ENCODE measurements at regions not wholly inside any gene's neighbourhood (a gene's known extent, or its start where the extent isn't known, plus 50 kb on each side); places are given as distances from the start of the nearest gene placed in this dataset.

DNA sequence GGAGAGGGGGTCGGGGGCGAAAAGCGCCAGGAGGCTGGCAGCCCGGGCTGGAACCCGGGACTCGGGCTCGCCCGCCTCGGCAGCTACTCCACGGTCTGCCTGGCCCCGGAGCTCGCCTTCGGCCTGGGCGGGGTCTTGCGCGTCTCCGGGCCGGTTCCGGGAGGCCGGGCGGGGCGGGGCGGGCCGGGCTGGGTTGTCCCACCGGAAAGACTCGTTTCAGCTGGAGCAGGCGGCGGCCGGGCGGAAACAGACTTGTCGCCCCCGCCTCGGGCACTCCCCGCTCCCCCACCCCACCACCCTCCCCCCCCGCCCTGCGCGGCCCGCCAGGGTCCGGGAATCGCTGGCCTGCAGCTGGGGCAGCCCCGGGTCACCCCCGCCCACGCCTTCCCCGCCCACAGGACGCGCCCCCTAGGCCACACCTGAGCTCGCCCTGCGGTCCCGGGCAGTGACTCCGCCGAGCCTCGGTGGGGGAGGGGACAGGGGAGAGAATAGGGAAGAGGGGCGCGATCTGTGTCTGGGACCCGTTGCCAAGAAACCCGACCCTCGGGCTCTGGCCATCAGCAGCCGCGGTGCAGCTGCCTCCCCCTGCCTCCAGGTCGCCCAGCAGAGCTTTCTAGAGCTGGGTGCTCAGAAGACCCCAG lies 109.4 kb downstream of the KCTD15 start:
- peak; percentile 15 for DNase-seq (ENCODE audit: extremely low read depth, insufficient read length)
- Histone ChIP-seq H3K27me3 (replicated peaks; ENCODE audit: control insufficient read depth, insufficient read depth, low read length) (peaks cover 1% of the 10 kb centered on the region), H3K36me3 (ENCODE audit: control insufficient read depth, insufficient read depth, low read length) (no peaks in the 10 kb centered on the region), H3K4me3 (replicated peaks; ENCODE audit: low read depth, low read length) (0 out of 2 replicates have a peak overlapping the region, but pooled peaks have one; percentile 2)
- TF ChIP-seq, protein P1, sequence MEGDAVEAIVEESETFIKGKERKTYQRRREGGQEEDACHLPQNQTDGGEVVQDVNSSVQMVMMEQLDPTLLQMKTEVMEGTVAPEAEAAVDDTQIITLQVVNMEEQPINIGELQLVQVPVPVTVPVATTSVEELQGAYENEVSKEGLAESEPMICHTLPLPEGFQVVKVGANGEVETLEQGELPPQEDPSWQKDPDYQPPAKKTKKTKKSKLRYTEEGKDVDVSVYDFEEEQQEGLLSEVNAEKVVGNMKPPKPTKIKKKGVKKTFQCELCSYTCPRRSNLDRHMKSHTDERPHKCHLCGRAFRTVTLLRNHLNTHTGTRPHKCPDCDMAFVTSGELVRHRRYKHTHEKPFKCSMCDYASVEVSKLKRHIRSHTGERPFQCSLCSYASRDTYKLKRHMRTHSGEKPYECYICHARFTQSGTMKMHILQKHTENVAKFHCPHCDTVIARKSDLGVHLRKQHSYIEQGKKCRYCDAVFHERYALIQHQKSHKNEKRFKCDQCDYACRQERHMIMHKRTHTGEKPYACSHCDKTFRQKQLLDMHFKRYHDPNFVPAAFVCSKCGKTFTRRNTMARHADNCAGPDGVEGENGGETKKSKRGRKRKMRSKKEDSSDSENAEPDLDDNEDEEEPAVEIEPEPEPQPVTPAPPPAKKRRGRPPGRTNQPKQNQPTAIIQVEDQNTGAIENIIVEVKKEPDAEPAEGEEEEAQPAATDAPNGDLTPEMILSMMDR (IDR thresholded peaks at IDR 0.05; ENCODE audit: insufficient read depth, low read length, poor library complexity, severe bottlenecking) = no peak

DNA sequence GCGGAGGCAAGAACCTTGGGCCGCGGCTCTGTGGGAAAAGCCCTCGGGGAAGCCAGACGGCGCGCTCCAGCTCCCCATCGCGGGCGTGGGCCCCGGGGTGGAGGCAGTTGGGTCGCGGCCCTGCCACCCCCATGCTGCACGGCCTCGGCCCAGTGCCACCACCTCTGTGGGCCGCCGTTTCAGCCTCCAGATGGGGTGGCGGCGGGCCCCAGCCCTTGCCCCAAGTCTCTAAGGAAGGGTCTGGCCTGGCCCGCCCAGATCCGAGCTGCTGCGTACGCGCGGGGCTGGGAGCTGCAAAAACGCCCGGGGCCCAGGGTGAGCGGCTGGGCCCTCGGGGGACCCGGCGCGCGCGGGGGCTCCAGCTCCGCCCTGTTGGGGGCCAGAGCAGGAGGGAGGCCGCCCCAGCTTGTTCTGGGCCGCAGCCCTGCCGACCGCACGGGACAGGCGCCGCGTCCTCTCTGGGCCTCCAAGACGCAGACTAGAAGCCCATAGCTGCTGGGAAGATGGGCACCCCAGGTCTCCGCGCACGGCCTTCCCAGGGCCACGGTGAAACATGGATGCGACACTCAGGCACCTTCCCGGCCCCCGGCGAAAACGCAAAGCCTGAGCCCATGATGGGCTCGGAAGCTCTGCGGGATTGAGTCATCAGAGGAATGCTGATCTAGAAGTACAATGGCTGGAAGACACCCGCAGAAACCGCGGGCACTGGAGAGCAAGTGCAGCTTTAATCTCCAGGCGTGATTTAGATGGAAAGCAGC lies 110.1 kb downstream of the KCTD15 start:
- no peak for DNase-seq (ENCODE audit: extremely low read depth, insufficient read length)
- peaks cover 1% of the 10 kb centered on the region for H3K27me3 ChIP-seq (replicated peaks; ENCODE audit: control insufficient read depth, insufficient read depth, low read length)
- H3K4me3 ChIP-seq (replicated peaks; ENCODE audit: low read depth, low read length) = no peak overlapping the region
- no peaks in the 10 kb centered on the region for H3K36me3 ChIP-seq (ENCODE audit: control insufficient read depth, insufficient read depth, low read length)
- TF ChIP-seq, protein P1 (IDR thresholded peaks at IDR 0.05; ENCODE audit: insufficient read depth, low read length, poor library complexity, severe bottlenecking) = no peak

DNA sequence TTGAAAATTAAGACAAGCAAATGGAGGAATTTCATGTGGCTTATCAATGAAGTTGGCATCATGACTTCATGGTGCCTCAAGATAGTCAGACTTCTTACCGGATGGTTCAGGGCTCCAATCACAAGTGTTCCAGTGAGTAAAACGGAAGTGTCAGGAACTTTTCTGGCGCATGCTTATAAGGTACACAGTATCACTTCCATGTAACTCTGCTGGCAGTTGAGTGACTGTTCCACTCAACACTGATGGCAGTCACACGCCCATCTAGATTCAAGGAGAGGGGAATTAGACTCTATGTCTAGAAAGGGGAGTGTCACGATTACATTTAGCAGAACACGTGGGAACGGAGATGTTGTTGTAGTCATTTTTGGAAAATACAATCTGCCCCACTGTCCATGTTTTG lies 114.3 kb downstream of the KCTD15 start:
- H3K27me3 ChIP-seq (replicated peaks; ENCODE audit: control insufficient read depth, insufficient read depth, low read length) = no peaks in the 10 kb centered on the region; the same call in none of the 2 replicates
- TF ChIP-seq, protein P1 (IDR thresholded peaks at IDR 0.05; ENCODE audit: insufficient read depth, low read length, poor library complexity, severe bottlenecking) = no peak
- no peaks in the 10 kb centered on the region for H3K36me3 ChIP-seq (ENCODE audit: control insufficient read depth, insufficient read depth, low read length)
- H3K4me3 ChIP-seq (replicated peaks; ENCODE audit: low read depth, low read length) = no peak overlapping the region
- DNase-seq (ENCODE audit: extremely low read depth, insufficient read length) = no peak

DNA sequence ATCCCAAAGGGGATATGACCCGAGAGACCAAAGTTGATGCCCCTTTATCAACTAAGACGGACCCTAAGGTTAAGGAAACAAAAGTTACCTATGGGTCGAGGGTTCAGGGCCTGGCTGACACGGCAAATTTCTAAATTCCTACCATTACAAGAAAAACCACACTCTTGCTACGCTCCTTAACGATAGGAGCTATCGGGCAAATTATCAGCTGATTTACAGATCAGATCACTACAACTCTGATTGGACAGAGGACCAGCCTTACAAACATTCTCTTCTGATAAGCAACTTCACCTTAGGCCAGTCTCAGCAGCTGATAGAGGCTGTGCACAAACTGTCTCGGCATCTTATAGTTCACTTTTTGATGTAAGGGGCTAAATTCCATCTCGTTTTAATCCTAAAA lies 117.9 kb downstream of the KCTD15 start:
- H3K4me3 ChIP-seq (replicated peaks; ENCODE audit: low read depth, low read length) = no peak overlapping the region
- TF ChIP-seq, protein P1 (IDR thresholded peaks at IDR 0.05; ENCODE audit: insufficient read depth, low read length, poor library complexity, severe bottlenecking) = no peak
- H3K27me3 ChIP-seq (replicated peaks; ENCODE audit: control insufficient read depth, insufficient read depth, low read length) = no peaks in the 10 kb centered on the region; the same call in 1 of the 2 replicates
- DNase-seq (ENCODE audit: extremely low read depth, insufficient read length) = no peak
- H3K36me3 ChIP-seq (ENCODE audit: control insufficient read depth, insufficient read depth, low read length) = no peaks in the 10 kb centered on the region

DNA sequence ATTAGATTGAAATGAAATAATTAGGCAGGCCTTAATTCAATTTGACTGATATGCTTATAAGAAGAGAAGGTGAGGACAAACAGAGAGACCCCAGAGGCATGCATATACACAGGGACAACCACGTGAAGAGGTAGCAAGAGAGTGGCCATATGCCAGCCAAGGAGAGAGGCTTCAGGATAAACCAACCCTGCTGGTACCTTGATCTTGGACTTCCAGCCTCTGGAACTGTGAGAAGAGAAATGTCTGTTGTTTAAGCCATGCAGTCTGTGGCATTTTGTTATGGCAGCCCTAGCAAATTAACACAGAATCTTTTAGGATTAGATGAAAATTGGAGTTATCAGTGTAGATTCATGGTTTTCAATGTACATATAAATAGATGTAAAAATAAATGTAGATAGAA lies 120.1 kb downstream of the KCTD15 start:
- Histone ChIP-seq H3K36me3 (ENCODE audit: control insufficient read depth, insufficient read depth, low read length) (no peaks in the 10 kb centered on the region), H3K4me3 (replicated peaks; ENCODE audit: low read depth, low read length) (no peak overlapping the region), H3K27me3 (replicated peaks; ENCODE audit: control insufficient read depth, insufficient read depth, low read length) (no peaks in the 10 kb centered on the region; the same call in 1 of the 2 replicates)
- TF ChIP-seq, protein P1 (IDR thresholded peaks at IDR 0.05; ENCODE audit: insufficient read depth, low read length, poor library complexity, severe bottlenecking) = no peak
- no peak for DNase-seq (ENCODE audit: extremely low read depth, insufficient read length)
